ENCODE measurements at regions not wholly inside any gene's neighbourhood (a gene's known extent, or its start where the extent isn't known, plus 50 kb on each side); places are given as distances from the start of the nearest gene placed in this dataset.

- Histone ChIP-seq H3K4me1 (ENCODE audit: insufficient read depth, low read length) (no peaks in the 10 kb centered on the region), H3K4me3 (ENCODE audit: low read length) (no peak overlapping the region), H3K9ac (ENCODE audit: low read depth, low read length) (no peak overlapping the region), H3K9me3 (ENCODE audit: insufficient read depth, low read depth, low read length) (no peaks in the 10 kb centered on the region), H3K36me3 (ENCODE audit: insufficient read depth, low read length) (no peaks in the 10 kb centered on the region), H3K27ac (ENCODE audit: low read depth, low read length) (no peak overlapping the region), H3K27me3 (ENCODE audit: insufficient read depth, low read length) (no peaks in the 10 kb centered on the region)
- WGBS = 96% methylated on average over 3 of the region's 3 CpGs
Measured at GRCh38 chr3:55165278-55165677, 237.4 kb upstream of the LRTM1 start.

- no peaks in the 10 kb centered on the region for H3K36me3 ChIP-seq (ENCODE audit: insufficient read depth, low read length)
- H3K4me3 ChIP-seq (ENCODE audit: low read length) = no peak overlapping the region
- no peak overlapping the region for H3K9ac ChIP-seq (ENCODE audit: low read depth, low read length)
- H3K27ac ChIP-seq (ENCODE audit: low read depth, low read length) = no peak overlapping the region
- 100% methylated on average over 1 of the region's 1 CpG for WGBS
- H3K4me1 ChIP-seq (ENCODE audit: insufficient read depth, low read length) = no peaks in the 10 kb centered on the region
- H3K27me3 ChIP-seq (ENCODE audit: insufficient read depth, low read length) = no peaks in the 10 kb centered on the region
- no peaks in the 10 kb centered on the region for H3K9me3 ChIP-seq (ENCODE audit: insufficient read depth, low read depth, low read length)
Measured at GRCh38 chr3:55164876-55165275, 237.0 kb upstream of the LRTM1 start.

GRCh38 chr3:55164191-55164590 lies 236.3 kb upstream of the LRTM1 start:
- Histone ChIP-seq H3K4me1 (ENCODE audit: insufficient read depth, low read length) (no peaks in the 10 kb centered on the region), H3K9me3 (ENCODE audit: insufficient read depth, low read depth, low read length) (no peaks in the 10 kb centered on the region), H3K4me3 (ENCODE audit: low read length) (no peak overlapping the region), H3K27ac (ENCODE audit: low read depth, low read length) (no peak overlapping the region), H3K36me3 (ENCODE audit: insufficient read depth, low read length) (no peaks in the 10 kb centered on the region), H3K27me3 (ENCODE audit: insufficient read depth, low read length) (no peaks in the 10 kb centered on the region), H3K9ac (ENCODE audit: low read depth, low read length) (no peak overlapping the region)

GRCh38 chr3:55163421-55163820 lies 235.6 kb upstream of the LRTM1 start:
- Histone ChIP-seq H3K27me3 (ENCODE audit: insufficient read depth, low read length) (no peaks in the 10 kb centered on the region), H3K4me3 (ENCODE audit: low read length) (no peak overlapping the region), H3K36me3 (ENCODE audit: insufficient read depth, low read length) (no peaks in the 10 kb centered on the region), H3K9ac (ENCODE audit: low read depth, low read length) (no peak overlapping the region), H3K27ac (ENCODE audit: low read depth, low read length) (no peak overlapping the region), H3K4me1 (ENCODE audit: insufficient read depth, low read length) (no peaks in the 10 kb centered on the region), H3K9me3 (ENCODE audit: insufficient read depth, low read depth, low read length) (no peaks in the 10 kb centered on the region)
- WGBS = 93% methylated on average over 5 of the region's 5 CpGs

GRCh38 chr3:55162031-55162795 lies 234.4 kb upstream of the LRTM1 start:
- Histone ChIP-seq H3K9ac (ENCODE audit: low read depth, low read length) (no peak overlapping the region), H3K27me3 (ENCODE audit: insufficient read depth, low read length) (no peaks in the 10 kb centered on the region), H3K4me3 (ENCODE audit: low read length) (no peak overlapping the region), H3K36me3 (ENCODE audit: insufficient read depth, low read length) (no peaks in the 10 kb centered on the region), H3K4me1 (ENCODE audit: insufficient read depth, low read length) (no peaks in the 10 kb centered on the region), H3K9me3 (ENCODE audit: insufficient read depth, low read depth, low read length) (no peaks in the 10 kb centered on the region), H3K27ac (ENCODE audit: low read depth, low read length) (no peak overlapping the region)
- 83% methylated on average over 3 of the region's 3 CpGs for WGBS

- Histone ChIP-seq H3K4me1 (ENCODE audit: insufficient read depth, low read length) (no peaks in the 10 kb centered on the region), H3K4me3 (ENCODE audit: low read length) (no peak overlapping the region), H3K9me3 (ENCODE audit: insufficient read depth, low read depth, low read length) (no peaks in the 10 kb centered on the region), H3K27ac (ENCODE audit: low read depth, low read length) (no peak overlapping the region), H3K36me3 (ENCODE audit: insufficient read depth, low read length) (no peaks in the 10 kb centered on the region), H3K9ac (ENCODE audit: low read depth, low read length) (no peak overlapping the region), H3K27me3 (ENCODE audit: insufficient read depth, low read length) (no peaks in the 10 kb centered on the region)
- 98% methylated on average over 3 of the region's 3 CpGs for WGBS
Measured at GRCh38 chr3:55161231-55161630, 233.4 kb upstream of the LRTM1 start.

- WGBS = 88% methylated on average over 12 of the region's 12 CpGs
- no peak overlapping the region for H3K9ac ChIP-seq (ENCODE audit: low read depth, low read length)
- no peak overlapping the region for H3K4me3 ChIP-seq (ENCODE audit: low read length)
- H3K27ac ChIP-seq (ENCODE audit: low read depth, low read length) = no peak overlapping the region
- no peaks in the 10 kb centered on the region for H3K9me3 ChIP-seq (ENCODE audit: insufficient read depth, low read depth, low read length)
- no peaks in the 10 kb centered on the region for H3K36me3 ChIP-seq (ENCODE audit: insufficient read depth, low read length)
- H3K27me3 ChIP-seq (ENCODE audit: insufficient read depth, low read length) = no peaks in the 10 kb centered on the region
- no peaks in the 10 kb centered on the region for H3K4me1 ChIP-seq (ENCODE audit: insufficient read depth, low read length)
Measured at GRCh38 chr3:55160241-55160983, 232.6 kb upstream of the LRTM1 start.

- Histone ChIP-seq H3K9ac (ENCODE audit: low read depth, low read length) (no peak overlapping the region), H3K27me3 (ENCODE audit: insufficient read depth, low read length) (no peaks in the 10 kb centered on the region), H3K4me3 (ENCODE audit: low read length) (no peak overlapping the region)
Measured at GRCh38 chr3:55159711-55160110, 231.9 kb upstream of the LRTM1 start.

GRCh38 chr3:55159016-55159415 lies 231.2 kb upstream of the LRTM1 start:
- no peak overlapping the region for H3K27ac ChIP-seq (ENCODE audit: low read depth, low read length)
- no peak overlapping the region for H3K4me3 ChIP-seq (ENCODE audit: low read length)
- H3K27me3 ChIP-seq (ENCODE audit: insufficient read depth, low read length) = no peaks in the 10 kb centered on the region
- WGBS = 95% methylated on average over 2 of the region's 2 CpGs
- no peaks in the 10 kb centered on the region for H3K36me3 ChIP-seq (ENCODE audit: insufficient read depth, low read length)
- no peaks in the 10 kb centered on the region for H3K4me1 ChIP-seq (ENCODE audit: insufficient read depth, low read length)
- no peak overlapping the region for H3K9ac ChIP-seq (ENCODE audit: low read depth, low read length)
- no peaks in the 10 kb centered on the region for H3K9me3 ChIP-seq (ENCODE audit: insufficient read depth, low read depth, low read length)

More at GRCh38 chr3:55159711-55160110, 231.9 kb upstream of the LRTM1 start:
- H3K36me3 ChIP-seq (ENCODE audit: insufficient read depth, low read length) = no peaks in the 10 kb centered on the region
- 97% methylated on average over 2 of the region's 2 CpGs for WGBS
- no peak overlapping the region for H3K27ac ChIP-seq (ENCODE audit: low read depth, low read length)
- H3K9me3 ChIP-seq (ENCODE audit: insufficient read depth, low read depth, low read length) = no peaks in the 10 kb centered on the region
- no peaks in the 10 kb centered on the region for H3K4me1 ChIP-seq (ENCODE audit: insufficient read depth, low read length)

GRCh38 chr3:55158345-55158744 lies 230.5 kb upstream of the LRTM1 start:
- no peaks in the 10 kb centered on the region for H3K27me3 ChIP-seq (ENCODE audit: insufficient read depth, low read length)
- H3K9ac ChIP-seq (ENCODE audit: low read depth, low read length) = no peak overlapping the region
- 88% methylated on average over 3 of the region's 3 CpGs for WGBS
- H3K9me3 ChIP-seq (ENCODE audit: insufficient read depth, low read depth, low read length) = no peaks in the 10 kb centered on the region
- H3K4me3 ChIP-seq (ENCODE audit: low read length) = no peak overlapping the region
- H3K4me1 ChIP-seq (ENCODE audit: insufficient read depth, low read length) = no peaks in the 10 kb centered on the region
- no peaks in the 10 kb centered on the region for H3K36me3 ChIP-seq (ENCODE audit: insufficient read depth, low read length)
- H3K27ac ChIP-seq (ENCODE audit: low read depth, low read length) = no peak overlapping the region

- Histone ChIP-seq H3K9ac (ENCODE audit: low read depth, low read length) (no peak overlapping the region), H3K4me1 (ENCODE audit: insufficient read depth, low read length) (no peaks in the 10 kb centered on the region), H3K9me3 (ENCODE audit: insufficient read depth, low read depth, low read length) (no peaks in the 10 kb centered on the region), H3K36me3 (ENCODE audit: insufficient read depth, low read length) (no peaks in the 10 kb centered on the region), H3K4me3 (ENCODE audit: low read length) (no peak overlapping the region), H3K27me3 (ENCODE audit: insufficient read depth, low read length) (no peaks in the 10 kb centered on the region), H3K27ac (ENCODE audit: low read depth, low read length) (no peak overlapping the region)
- no CpG with 5 or more reads among the region's 1 CpG for WGBS
Measured at GRCh38 chr3:55157731-55158130, 229.9 kb upstream of the LRTM1 start.
